ENCODE measurements at regions not wholly inside any gene's neighbourhood (a gene's known extent, or its start where the extent isn't known, plus 50 kb on each side); places are given as distances from the start of the nearest gene placed in this dataset.

GRCh38 chr9:2367970-2368369 lies 253.6 kb upstream of the VLDLR start:
- TF ChIP-seq POLR2A (IDR thresholded peaks at IDR 0.05; ENCODE audit: low read length) (no peak), GATA1 (IDR thresholded peaks at IDR 0.05; ENCODE audit: low read depth, low read length) (no peak)
